SU-DHL-6 (cell line): ENCODE measurements at regions not wholly inside any gene's neighbourhood (a gene's known extent, or its start where the extent isn't known, plus 50 kb on each side); places are given as distances from the start of the nearest gene placed in this dataset.

Experiments used
- EZH2phosphoT487 ChIP-seq: fragments of 200-600 bp; sonication (generic), shearing (Covaris generic); conservative IDR thresholded peaks from 2 replicates; pipeline ENCODE4 v1.6.1; 2018; ENCODE audit warnings: mild to moderate bottlenecking, antibody characterized with exemption, low read length, moderate library complexity, mixed read lengths
- TF ChIP-seq, protein P1 (sequence below): fragments of 200-600 bp; sonication (generic); IDR thresholded peaks from one replicate; pipeline ENCODE4 v1.5.1; 2017; ENCODE audit warnings: antibody characterized with exemption, mild to moderate bottlenecking, low read length, moderate library complexity; ENCODE audit not compliant: insufficient read depth, poor library complexity, severe bottlenecking

DNA sequence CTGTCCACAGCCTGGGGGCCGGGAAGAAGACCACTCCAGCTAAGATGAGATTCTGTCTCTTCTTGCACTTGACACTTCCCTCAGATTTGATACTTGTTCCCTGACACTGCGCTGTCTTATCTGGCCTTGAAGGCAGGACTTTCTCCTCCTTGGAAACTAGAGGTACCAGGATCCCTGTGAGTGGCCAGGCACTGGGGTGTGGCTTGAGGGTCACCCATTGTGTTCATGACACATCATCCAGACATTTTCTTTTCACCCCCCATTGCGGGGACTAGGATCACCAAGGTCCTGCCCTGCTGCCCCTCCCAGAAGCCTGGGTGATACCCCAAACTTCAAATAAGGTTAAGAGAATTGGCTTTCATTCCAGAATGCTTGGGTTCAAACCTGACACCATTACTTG, 103.3 kb downstream of the NDFIP1 start:
- TF ChIP-seq, protein P1, sequence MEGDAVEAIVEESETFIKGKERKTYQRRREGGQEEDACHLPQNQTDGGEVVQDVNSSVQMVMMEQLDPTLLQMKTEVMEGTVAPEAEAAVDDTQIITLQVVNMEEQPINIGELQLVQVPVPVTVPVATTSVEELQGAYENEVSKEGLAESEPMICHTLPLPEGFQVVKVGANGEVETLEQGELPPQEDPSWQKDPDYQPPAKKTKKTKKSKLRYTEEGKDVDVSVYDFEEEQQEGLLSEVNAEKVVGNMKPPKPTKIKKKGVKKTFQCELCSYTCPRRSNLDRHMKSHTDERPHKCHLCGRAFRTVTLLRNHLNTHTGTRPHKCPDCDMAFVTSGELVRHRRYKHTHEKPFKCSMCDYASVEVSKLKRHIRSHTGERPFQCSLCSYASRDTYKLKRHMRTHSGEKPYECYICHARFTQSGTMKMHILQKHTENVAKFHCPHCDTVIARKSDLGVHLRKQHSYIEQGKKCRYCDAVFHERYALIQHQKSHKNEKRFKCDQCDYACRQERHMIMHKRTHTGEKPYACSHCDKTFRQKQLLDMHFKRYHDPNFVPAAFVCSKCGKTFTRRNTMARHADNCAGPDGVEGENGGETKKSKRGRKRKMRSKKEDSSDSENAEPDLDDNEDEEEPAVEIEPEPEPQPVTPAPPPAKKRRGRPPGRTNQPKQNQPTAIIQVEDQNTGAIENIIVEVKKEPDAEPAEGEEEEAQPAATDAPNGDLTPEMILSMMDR = no peak
- no peak for TF ChIP-seq EZH2phosphoT487
